Activated CD4-positive, alpha-beta T cell treated with anti-CD3 and anti-CD28 coated beads, Interleukin-2, amount 50 U/mL, for 16 hours (primary cell): ENCODE measurements at regions not wholly inside any gene's neighbourhood (a gene's known extent, or its start where the extent isn't known, plus 50 kb on each side); places are given as distances from the start of the nearest gene placed in this dataset.
A peak's percentile ranks its signal among the peaks of the same experiment; 100 is the strongest.

Experiments used
- DNase-seq: peaks from one replicate; pipeline ENCODE4 v3.0.0-alpha.2; 2020

GRCh38 chr7:25638590-25639244, 410.4 kb upstream of the NPVF start:
- no peak for DNase-seq

- no peak for DNase-seq
Measured at GRCh38 chr7:25642849-25643248, 414.6 kb upstream of the NPVF start.

GRCh38 chr7:25643286-25643685, 415.0 kb upstream of the NPVF start:
- DNase-seq, result no peak

GRCh38 chr7:25643770-25644394, 415.6 kb upstream of the NPVF start:
- no peak for DNase-seq

GRCh38 chr7:25646726-25647413, 418.6 kb upstream of the NPVF start:
- no peak for DNase-seq

GRCh38 chr7:25647872-25648271, 419.6 kb upstream of the NPVF start:
- DNase-seq, result no peak

GRCh38 chr7:25652366-25652765, 424.1 kb upstream of the NPVF start:
- DNase-seq, result no peak

GRCh38 chr7:25653384-25653783, 425.1 kb upstream of the NPVF start:
- DNase-seq, result no peak

GRCh38 chr7:25656071-25656470, 427.8 kb upstream of the NPVF start:
- DNase-seq, result no peak

- no peak for DNase-seq
Measured at GRCh38 chr7:25656581-25657026, 428.3 kb upstream of the NPVF start.

GRCh38 chr7:25658375-25658774, 430.1 kb upstream of the NPVF start:
- DNase-seq, result no peak

- DNase-seq, result no peak
Measured at GRCh38 chr7:25659841-25660240, 431.6 kb upstream of the NPVF start.

- no peak for DNase-seq
Measured at GRCh38 chr7:25662841-25663800, 434.8 kb upstream of the NPVF start.

- DNase-seq, result no peak
Measured at GRCh38 chr7:25663877-25664276, 435.6 kb upstream of the NPVF start.

GRCh38 chr7:25664593-25664992, 436.3 kb upstream of the NPVF start:
- DNase-seq, result peak; percentile 34

GRCh38 chr7:25665374-25665773, 437.1 kb upstream of the NPVF start:
- DNase-seq, result no peak

GRCh38 chr7:25665903-25666670, 437.8 kb upstream of the NPVF start:
- DNase-seq, result no peak

- DNase-seq, result no peak
Measured at GRCh38 chr7:25666671-25667060, 438.4 kb upstream of the NPVF start.

- DNase-seq, result no peak
Measured at GRCh38 chr7:25669281-25669781, 441.0 kb upstream of the NPVF start.

GRCh38 chr7:25669961-25670841, 441.9 kb upstream of the NPVF start:
- no peak for DNase-seq

GRCh38 chr7:25671111-25671510, 442.8 kb upstream of the NPVF start:
- DNase-seq, result no peak
